ENCODE measurements at regions not wholly inside any gene's neighbourhood (a gene's known extent, or its start where the extent isn't known, plus 50 kb on each side); places are given as distances from the start of the nearest gene placed in this dataset.
A peak's percentile ranks its signal among the peaks of the same experiment; 100 is the strongest.

DNA sequence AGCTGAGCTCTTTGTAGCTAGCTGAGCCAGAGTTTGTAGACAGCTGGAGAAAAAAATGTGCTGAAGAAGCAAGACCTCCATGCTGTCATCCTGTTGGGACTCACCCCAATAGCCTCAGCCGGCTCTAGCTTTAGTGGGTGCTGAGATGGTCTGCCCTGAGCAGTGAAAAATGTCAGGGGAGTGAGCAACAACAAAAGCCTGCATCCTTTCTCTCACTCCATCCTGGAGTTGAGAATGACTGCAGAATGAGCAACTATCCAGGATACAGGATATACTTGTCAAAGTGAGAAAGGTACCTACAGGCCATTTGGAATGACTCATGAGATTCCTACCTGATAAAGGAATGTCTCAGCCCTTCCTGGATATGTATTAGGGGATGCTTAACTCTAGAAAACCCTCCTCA is 146.1 kb upstream of the DLX2 start:
- TF ChIP-seq, protein P1, sequence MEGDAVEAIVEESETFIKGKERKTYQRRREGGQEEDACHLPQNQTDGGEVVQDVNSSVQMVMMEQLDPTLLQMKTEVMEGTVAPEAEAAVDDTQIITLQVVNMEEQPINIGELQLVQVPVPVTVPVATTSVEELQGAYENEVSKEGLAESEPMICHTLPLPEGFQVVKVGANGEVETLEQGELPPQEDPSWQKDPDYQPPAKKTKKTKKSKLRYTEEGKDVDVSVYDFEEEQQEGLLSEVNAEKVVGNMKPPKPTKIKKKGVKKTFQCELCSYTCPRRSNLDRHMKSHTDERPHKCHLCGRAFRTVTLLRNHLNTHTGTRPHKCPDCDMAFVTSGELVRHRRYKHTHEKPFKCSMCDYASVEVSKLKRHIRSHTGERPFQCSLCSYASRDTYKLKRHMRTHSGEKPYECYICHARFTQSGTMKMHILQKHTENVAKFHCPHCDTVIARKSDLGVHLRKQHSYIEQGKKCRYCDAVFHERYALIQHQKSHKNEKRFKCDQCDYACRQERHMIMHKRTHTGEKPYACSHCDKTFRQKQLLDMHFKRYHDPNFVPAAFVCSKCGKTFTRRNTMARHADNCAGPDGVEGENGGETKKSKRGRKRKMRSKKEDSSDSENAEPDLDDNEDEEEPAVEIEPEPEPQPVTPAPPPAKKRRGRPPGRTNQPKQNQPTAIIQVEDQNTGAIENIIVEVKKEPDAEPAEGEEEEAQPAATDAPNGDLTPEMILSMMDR (IDR thresholded peaks at IDR 0.05; ENCODE audit: control insufficient read depth, insufficient read depth, low read depth, low read length, missing control alignments): no peak
- H3K4me3 ChIP-seq (ENCODE audit: control insufficient read depth, low read depth, low read length): no peak overlapping the region
- no peak for DNase-seq (ENCODE audit: low read depth)

DNA sequence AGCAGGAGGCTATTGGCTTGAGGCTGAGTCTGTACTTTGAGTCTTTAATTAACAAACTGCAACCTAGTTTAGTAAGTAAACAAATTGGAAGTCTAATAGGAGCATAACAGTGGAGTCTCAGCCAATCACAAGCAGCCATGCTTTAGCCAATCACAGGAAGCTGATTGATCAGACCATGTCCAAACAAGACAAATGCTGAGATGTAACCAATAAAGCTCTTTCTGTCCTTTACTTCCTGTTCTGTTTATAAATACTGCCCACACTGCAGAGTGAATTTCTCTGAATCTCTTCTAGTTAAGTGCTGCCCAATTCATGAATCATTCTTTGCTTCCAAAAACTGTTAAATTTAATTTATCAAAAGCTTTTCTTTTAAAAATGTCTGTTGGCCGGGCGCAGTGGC is 146.6 kb upstream of the DLX2 start:
- H3K4me3 ChIP-seq (ENCODE audit: control insufficient read depth, low read depth, low read length): no peak overlapping the region
- no peak for DNase-seq (ENCODE audit: low read depth)
- TF ChIP-seq, protein P1 (IDR thresholded peaks at IDR 0.05; ENCODE audit: control insufficient read depth, insufficient read depth, low read depth, low read length, missing control alignments): no peak

DNA sequence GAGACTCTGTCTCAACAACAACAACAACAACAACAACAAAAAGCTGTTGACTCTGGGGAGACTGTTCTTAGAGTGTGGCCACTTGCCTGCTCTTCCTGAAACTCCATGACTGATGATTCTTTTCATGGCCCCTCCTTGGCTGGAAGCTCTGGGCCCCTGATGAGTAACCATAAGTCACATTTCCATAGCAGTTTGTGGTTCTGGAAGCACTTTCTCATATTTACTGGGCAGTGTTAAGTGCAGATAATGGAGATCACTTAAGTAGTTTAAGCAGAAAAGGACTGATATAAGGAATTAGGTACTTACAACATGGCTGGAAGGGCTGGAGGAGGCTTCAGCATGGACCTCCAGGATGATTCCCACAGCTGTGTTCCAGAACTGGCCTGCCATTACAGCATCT is 147.3 kb upstream of the DLX2 start:
- H3K4me3 ChIP-seq (ENCODE audit: control insufficient read depth, low read depth, low read length): no peak overlapping the region
- TF ChIP-seq, protein P1 (IDR thresholded peaks at IDR 0.05; ENCODE audit: control insufficient read depth, insufficient read depth, low read depth, low read length, missing control alignments): no peak
- DNase-seq (ENCODE audit: low read depth): peak; percentile 52

DNA sequence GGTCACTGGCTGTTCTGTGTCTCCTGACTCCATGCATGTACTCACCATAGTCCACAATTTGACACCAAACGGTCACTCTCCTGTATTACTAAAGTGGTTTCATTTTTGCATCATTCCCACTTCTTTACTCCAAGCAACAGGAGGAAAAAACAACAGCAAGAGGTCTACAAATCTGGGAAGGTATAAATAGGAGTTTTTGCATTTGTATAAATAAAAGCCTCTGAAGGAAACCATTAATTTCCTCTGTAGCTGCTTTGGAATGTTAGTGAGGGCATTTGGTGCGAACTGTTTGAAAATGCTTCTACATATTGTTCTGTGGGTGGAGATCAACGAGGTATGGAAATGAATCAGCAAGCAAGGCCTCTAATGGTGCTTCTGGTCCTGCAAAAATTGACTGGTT is 148.5 kb upstream of the DLX2 start:
- H3K4me3 ChIP-seq (ENCODE audit: control insufficient read depth, low read depth, low read length): no peak overlapping the region
- TF ChIP-seq, protein P1 (IDR thresholded peaks at IDR 0.05; ENCODE audit: control insufficient read depth, insufficient read depth, low read depth, low read length, missing control alignments): no peak
- no peak for DNase-seq (ENCODE audit: low read depth)

DNA sequence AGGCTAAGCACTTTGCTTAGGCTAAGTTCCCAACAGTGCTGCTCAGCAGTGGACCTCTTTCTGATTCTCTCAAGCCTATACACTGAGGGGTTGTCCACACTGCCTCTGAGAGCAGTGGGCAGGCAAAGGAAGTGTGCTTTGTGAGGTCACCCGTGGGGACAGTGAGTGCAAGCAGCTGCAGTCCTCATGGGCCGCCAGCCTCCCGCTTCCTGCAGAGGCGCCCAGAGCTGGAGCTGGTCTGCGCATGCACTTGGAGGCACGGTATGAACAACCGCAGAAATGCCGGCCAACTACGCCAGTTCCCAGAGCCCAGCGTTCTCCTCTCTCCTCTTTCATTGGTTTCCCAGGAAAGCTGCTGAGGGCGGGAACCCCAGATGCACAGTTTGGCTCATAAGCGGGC is 149.5 kb upstream of the DLX2 start:
- no peak for DNase-seq (ENCODE audit: low read depth)
- TF ChIP-seq, protein P1 (IDR thresholded peaks at IDR 0.05; ENCODE audit: control insufficient read depth, insufficient read depth, low read depth, low read length, missing control alignments): no peak
- no peak overlapping the region for H3K4me3 ChIP-seq (ENCODE audit: control insufficient read depth, low read depth, low read length)

DNA sequence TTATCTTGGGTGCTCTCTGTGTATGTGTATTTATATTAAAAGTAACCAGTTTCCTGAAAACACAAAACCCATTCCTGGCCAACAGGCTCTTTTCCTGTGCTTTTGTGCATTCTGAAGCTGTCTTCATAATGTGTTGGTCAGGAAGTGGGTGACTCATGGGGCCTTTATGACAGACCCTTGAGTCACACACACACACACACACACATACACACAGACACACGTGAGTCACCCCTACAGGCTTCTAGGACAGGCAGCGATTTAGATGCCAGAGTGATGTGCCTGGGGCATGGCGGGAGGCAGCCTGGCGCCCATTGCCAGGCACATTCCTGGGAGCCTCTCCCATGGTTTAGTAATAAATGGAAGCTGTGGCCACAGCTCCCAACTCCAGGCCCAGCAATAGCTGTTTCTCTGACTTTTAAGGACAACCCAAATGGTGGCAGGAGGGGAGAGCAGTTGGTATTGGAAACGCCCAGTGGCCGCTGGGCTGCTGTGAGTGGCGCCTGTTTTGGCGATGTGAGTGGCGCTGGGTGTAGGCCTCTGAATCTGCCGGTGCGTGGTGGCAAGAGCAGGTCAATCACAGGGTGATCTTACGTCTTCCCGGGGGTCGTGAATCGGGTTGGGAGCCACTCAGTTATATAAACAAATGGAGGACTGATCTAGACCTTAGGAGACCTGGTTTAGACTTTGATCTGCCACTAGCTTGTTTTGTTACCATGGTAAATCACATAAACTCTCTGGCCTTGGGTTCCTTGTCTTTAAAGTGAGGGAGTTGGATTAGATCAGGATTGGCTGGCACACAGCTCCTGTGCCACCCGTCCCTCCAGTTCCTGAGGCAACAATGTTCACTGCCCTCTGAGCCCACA is 150.7 kb upstream of the DLX2 start:
- TF ChIP-seq, protein P1 (IDR thresholded peaks at IDR 0.05; ENCODE audit: control insufficient read depth, insufficient read depth, low read depth, low read length, missing control alignments): no peak
- no peak overlapping the region for H3K4me3 ChIP-seq (ENCODE audit: control insufficient read depth, low read depth, low read length)
- peak; percentile 99 for DNase-seq (ENCODE audit: low read depth)
